ENCODE measurements at regions not wholly inside any gene's neighbourhood (a gene's known extent, or its start where the extent isn't known, plus 50 kb on each side); places are given as distances from the start of the nearest gene placed in this dataset.

DNA sequence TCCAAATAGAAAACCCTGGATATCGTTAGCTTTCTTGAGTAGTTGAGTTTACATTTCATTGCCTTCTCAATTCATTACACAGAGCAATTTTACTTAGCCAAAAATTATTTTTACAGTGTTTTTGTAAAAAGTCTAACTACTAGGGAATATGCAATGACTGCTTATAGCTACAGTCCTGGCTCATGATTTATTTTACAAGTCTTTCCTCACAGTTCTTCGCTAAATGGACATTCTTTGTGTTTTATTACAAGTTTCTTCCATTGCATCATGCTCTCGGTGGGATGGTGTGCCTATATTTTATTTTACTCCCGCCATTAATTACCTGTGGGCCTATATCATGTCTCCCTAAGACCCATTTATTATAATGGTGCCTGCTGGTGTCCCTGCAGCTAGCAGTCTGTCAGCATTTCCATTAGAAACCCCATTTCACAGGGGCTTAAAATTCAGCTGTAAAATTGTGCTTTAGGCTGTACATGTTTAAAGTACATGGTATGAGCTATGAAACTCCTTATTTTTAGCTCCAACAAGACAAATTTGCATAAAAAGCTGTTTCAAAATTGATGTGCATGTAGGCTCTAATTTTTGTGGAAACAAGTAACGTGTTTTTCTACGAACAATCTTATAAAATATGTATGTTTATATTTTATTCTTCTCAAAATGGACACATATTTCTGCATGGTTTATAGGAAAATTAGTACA is 227.4 kb downstream of the SLC7A11 start:
- H3K36me3 Mint-ChIP-seq: no peaks in the 10 kb centered on the region
- no peak for DNase-seq (ENCODE audit: extremely low spot score, unreplicated experiment)
- no peaks in the 10 kb centered on the region for H3K4me1 Mint-ChIP-seq (ENCODE audit: unreplicated experiment)
- no peak overlapping the region for H3K4me3 Mint-ChIP-seq
- no peak overlapping the region for H3K27ac Mint-ChIP-seq
- no peaks in the 10 kb centered on the region for H3K27me3 Mint-ChIP-seq
- TF ChIP-seq, protein P1, sequence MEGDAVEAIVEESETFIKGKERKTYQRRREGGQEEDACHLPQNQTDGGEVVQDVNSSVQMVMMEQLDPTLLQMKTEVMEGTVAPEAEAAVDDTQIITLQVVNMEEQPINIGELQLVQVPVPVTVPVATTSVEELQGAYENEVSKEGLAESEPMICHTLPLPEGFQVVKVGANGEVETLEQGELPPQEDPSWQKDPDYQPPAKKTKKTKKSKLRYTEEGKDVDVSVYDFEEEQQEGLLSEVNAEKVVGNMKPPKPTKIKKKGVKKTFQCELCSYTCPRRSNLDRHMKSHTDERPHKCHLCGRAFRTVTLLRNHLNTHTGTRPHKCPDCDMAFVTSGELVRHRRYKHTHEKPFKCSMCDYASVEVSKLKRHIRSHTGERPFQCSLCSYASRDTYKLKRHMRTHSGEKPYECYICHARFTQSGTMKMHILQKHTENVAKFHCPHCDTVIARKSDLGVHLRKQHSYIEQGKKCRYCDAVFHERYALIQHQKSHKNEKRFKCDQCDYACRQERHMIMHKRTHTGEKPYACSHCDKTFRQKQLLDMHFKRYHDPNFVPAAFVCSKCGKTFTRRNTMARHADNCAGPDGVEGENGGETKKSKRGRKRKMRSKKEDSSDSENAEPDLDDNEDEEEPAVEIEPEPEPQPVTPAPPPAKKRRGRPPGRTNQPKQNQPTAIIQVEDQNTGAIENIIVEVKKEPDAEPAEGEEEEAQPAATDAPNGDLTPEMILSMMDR (conservative IDR thresholded peaks at IDR 0.05): no peak
- no peaks in the 10 kb centered on the region for H3K9me3 Mint-ChIP-seq

DNA sequence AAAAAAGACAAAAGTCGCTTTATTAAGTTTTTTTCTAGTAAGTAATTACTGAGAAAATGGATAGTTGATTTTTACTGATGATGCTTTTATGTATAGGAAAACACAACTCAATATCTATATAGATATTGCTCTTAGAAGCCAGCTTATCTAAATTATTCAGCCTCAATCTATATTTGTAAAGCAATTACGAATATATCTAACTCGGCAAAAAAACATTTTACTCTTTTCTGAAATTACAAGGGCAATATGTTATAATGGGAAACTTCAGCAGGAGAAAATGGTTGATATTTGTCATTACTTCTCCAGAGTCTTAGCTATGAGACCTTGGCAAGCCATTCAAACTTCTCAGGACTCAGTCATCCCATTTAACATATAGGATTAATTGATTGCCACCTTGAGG is 228.5 kb downstream of the SLC7A11 start:
- no peak for DNase-seq (ENCODE audit: extremely low spot score, unreplicated experiment)
- no peaks in the 10 kb centered on the region for H3K27me3 Mint-ChIP-seq
- TF ChIP-seq, protein P1 (conservative IDR thresholded peaks at IDR 0.05): no peak
- no peak overlapping the region for H3K27ac Mint-ChIP-seq
- H3K4me3 Mint-ChIP-seq: no peak overlapping the region
- H3K9me3 Mint-ChIP-seq: no peaks in the 10 kb centered on the region
- H3K36me3 Mint-ChIP-seq: no peaks in the 10 kb centered on the region
- no peaks in the 10 kb centered on the region for H3K4me1 Mint-ChIP-seq (ENCODE audit: unreplicated experiment)

DNA sequence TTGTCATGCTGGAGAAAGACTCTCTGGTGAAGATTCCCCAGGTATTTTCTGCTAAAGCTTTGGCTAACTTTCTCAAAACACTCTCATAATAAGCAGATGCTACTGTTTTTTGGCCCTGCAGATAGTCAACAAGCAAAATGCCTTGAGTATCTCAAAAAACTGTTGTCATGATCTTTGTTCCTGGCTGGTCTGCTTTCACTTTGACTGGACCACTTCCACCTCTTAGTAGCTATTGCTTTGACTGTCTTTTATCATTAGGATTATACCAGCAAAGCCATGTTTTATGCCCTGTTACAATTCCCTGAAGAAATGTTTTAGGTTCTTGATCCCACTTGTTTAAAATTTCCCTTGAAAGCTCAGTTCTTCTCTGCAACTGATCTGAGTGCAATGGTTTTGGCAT is 231.5 kb downstream of the SLC7A11 start:
- no peaks in the 10 kb centered on the region for H3K27me3 Mint-ChIP-seq
- no peaks in the 10 kb centered on the region for H3K9me3 Mint-ChIP-seq
- no peak overlapping the region for H3K4me3 Mint-ChIP-seq
- no peak overlapping the region for H3K27ac Mint-ChIP-seq
- no peaks in the 10 kb centered on the region for H3K4me1 Mint-ChIP-seq (ENCODE audit: unreplicated experiment)
- no peaks in the 10 kb centered on the region for H3K36me3 Mint-ChIP-seq
- DNase-seq (ENCODE audit: extremely low spot score, unreplicated experiment): no peak
- TF ChIP-seq, protein P1 (conservative IDR thresholded peaks at IDR 0.05): no peak

DNA sequence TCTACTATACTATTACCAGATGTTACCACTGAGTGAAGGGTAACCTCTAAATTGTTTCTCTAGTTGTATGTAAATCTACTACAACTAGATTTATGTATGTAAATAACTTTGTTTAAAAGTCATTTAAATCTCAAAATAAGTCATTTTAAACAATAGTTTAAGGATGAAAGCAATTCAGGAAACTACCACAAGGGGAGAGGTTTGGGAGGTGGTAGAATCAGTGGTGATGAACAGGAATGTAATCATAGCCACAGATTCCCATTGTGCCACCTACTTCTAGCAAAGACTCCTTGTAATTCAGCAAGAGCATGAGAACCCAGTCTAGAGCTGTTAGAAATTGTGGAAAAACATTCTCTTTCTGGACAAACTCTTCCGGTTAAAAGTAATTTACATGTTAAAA is 234.6 kb downstream of the SLC7A11 start:
- TF ChIP-seq, protein P1 (conservative IDR thresholded peaks at IDR 0.05): peak; percentile 60
- Mint-ChIP-seq H3K27me3 (no peaks in the 10 kb centered on the region), H3K36me3 (no peaks in the 10 kb centered on the region), H3K4me3 (no peak overlapping the region), H3K9me3 (no peaks in the 10 kb centered on the region), H3K4me1 (ENCODE audit: unreplicated experiment) (no peaks in the 10 kb centered on the region), H3K27ac (no peak overlapping the region)
- no peak for DNase-seq (ENCODE audit: extremely low spot score, unreplicated experiment)

DNA sequence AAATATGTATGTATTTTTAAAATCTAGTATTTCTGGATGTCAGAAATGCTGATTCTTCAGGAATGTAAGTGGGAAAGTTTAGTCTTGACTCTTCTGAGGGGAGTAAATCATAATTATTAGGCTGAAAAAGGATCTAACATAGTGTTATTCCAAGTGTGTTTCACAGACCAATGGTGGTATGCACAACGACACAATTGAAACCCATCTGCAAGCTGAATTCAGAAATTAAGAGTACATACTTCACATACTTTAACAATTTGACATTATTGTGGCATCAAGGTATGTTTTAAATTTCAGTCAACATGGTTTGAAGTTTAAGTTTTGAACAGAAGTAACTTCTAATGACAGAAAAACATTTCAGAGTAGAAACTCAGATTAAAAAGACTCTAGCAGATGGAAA is 236.7 kb downstream of the SLC7A11 start:
- Mint-ChIP-seq H3K36me3 (no peaks in the 10 kb centered on the region), H3K9me3 (no peaks in the 10 kb centered on the region), H3K4me1 (ENCODE audit: unreplicated experiment) (no peaks in the 10 kb centered on the region), H3K27ac (no peak overlapping the region), H3K4me3 (no peak overlapping the region), H3K27me3 (no peaks in the 10 kb centered on the region)
- no peak for DNase-seq (ENCODE audit: extremely low spot score, unreplicated experiment)
- TF ChIP-seq, protein P1 (conservative IDR thresholded peaks at IDR 0.05): no peak

Measured in type B pancreatic cell (in vitro differentiated cells).